Immature natural killer cell (primary cell): ENCODE measurements at regions not wholly inside any gene's neighbourhood (a gene's known extent, or its start where the extent isn't known, plus 50 kb on each side); places are given as distances from the start of the nearest gene placed in this dataset.
"Not testable (repeated sequence)": the region's sequence is repeated elsewhere in the genome, so short reads cannot be mapped to it uniquely, and the experiment has no call there.

Experiments used
- DNase-seq, 3 donors: peaks; one replicate each; pipeline ENCODE4 v3.0.0; 2022; ENCODE audit warnings: mixed read lengths in 1 of 3
- H3K27ac Mint-ChIP-seq, 6 donors: one replicate each; pipeline ENCODE4 v1.8.0; 2020; ENCODE audit warnings: mixed read lengths in 6 of 6, mild to moderate bottlenecking in 5 of 6, inconsistent platforms in 4 of 6, moderate library complexity in 3 of 6
- H3K27me3 Mint-ChIP-seq, 3 donors: one replicate each; pipeline ENCODE4 v1.8.0; 2020 to 2021; ENCODE audit warnings: low read depth in 3 of 3, mild to moderate bottlenecking in 3 of 3, mixed read lengths in 3 of 3, moderate library complexity in 3 of 3, inconsistent platforms in 1 of 3
- H3K36me3 Mint-ChIP-seq, 3 donors: one replicate each; pipeline ENCODE4 v1.8.0; 2020; ENCODE audit warnings: mixed read lengths in 3 of 3, inconsistent platforms in 2 of 3, mild to moderate bottlenecking in 2 of 3
- H3K4me1 Mint-ChIP-seq, 2 donors: one replicate each; pipeline ENCODE4 v1.8.0; 2020; ENCODE audit warnings: inconsistent platforms in 2 of 2, mild to moderate bottlenecking in 2 of 2, mixed read lengths in 2 of 2, moderate library complexity in 1 of 2
- H3K4me3 Mint-ChIP-seq, 5 donors: one replicate each; pipeline ENCODE4 v1.8.0; 2020; ENCODE audit warnings: mild to moderate bottlenecking in 5 of 5, mixed read lengths in 5 of 5, inconsistent platforms in 3 of 5, moderate library complexity in 3 of 5
- H3K9me3 Mint-ChIP-seq, 6 donors: one replicate each; pipeline ENCODE4 v1.8.0; 2020; ENCODE audit warnings: mild to moderate bottlenecking in 6 of 6, mixed read lengths in 6 of 6, inconsistent platforms in 4 of 6, moderate library complexity in 3 of 6

DNA sequence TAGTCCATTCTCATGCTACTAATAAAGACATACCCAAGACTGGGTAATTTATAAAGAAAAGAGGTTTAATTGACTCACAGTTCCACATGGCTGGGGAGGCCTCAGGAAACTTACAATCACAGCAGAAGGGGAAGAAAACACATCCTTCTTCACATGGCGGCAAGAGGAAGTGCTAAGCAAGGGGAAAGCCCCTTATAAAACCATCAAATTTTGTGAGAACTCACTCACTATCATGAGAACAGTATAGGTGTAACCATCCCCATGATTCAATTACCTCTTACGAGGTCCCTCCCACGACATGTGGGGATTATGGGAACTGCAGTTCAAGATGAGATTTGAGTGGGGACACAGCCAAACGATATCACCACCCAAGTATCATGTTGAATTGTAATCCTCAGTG is 52.7 kb upstream of the FOXO6 start:
- Mint-ChIP-seq H3K4me3 (peak overlapping the region in 1 of 5 donors; percentile 61), H3K4me1 (peaks cover 67 to 76% of the 10 kb centered on the region in 2 donors), H3K9me3 (peaks cover 3 to 24% (median 7%) of the 10 kb centered on the region in 6 donors), H3K27ac (peak overlapping the region; percentile 66 to 86 (median 76)), H3K36me3 (peaks cover 17 to 23% (median 22%) of the 10 kb centered on the region in 3 donors)
- H3K27me3 Mint-ChIP-seq = not testable (repeated sequence)
- DNase-seq = peak; percentile 13 to 24 (median 21)

- peaks cover 0 to 6% (median 4%) of the 10 kb centered on the region in 3 donors for H3K27me3 Mint-ChIP-seq
- H3K9me3 Mint-ChIP-seq = peaks cover 6 to 40% (median 16%) of the 10 kb centered on the region in 6 donors
- H3K4me1 Mint-ChIP-seq = peaks cover 66 to 81% of the 10 kb centered on the region in 2 donors
- DNase-seq = peak; percentile 69 to 78 (median 70)
- peak overlapping the region; percentile 83 to 92 (median 87) for H3K4me3 Mint-ChIP-seq
- peak overlapping the region; percentile 81 to 95 (median 92) for H3K27ac Mint-ChIP-seq
- H3K36me3 Mint-ChIP-seq = peaks cover 37 to 44% (median 37%) of the 10 kb centered on the region in 3 donors
Observed at GRCh38 chr1:41305576-41306363, 55.5 kb upstream of the FOXO6 start.

- peaks cover 3 to 8% (median 4%) of the 10 kb centered on the region in 3 donors for H3K36me3 Mint-ChIP-seq
- no peak overlapping the region for H3K4me3 Mint-ChIP-seq
- no peak overlapping the region for H3K27ac Mint-ChIP-seq
- no peak for DNase-seq
- H3K9me3 Mint-ChIP-seq = no peaks in the 10 kb centered on the region
- H3K27me3 Mint-ChIP-seq = peaks cover 0 to 2% (median 2%) of the 10 kb centered on the region in 3 donors
- no peaks in the 10 kb centered on the region for H3K4me1 Mint-ChIP-seq
Observed at GRCh38 chr1:41296506-41296905, 54.4 kb upstream of the SCMH1 start.

DNA sequence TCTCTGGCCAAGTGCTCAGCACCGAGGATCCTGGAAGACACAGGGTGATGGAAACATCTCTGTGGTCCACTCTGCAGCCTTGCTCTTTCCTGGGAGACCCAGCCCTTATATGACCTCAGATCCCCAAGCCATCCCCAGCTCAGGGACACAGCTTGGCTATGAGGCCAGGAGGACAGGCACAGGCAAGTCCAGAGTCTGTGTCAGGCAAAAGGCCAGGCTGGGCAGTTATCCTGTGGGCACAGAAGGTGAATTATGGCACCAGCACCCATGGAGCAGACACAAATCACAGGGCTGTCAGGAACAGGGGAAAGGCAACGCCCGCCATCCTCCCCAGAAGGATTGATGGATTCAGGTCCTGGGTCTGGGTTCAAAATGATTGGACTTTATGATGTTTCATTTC is 52.1 kb upstream of the SCMH1 start:
- no peaks in the 10 kb centered on the region for H3K9me3 Mint-ChIP-seq

DNA sequence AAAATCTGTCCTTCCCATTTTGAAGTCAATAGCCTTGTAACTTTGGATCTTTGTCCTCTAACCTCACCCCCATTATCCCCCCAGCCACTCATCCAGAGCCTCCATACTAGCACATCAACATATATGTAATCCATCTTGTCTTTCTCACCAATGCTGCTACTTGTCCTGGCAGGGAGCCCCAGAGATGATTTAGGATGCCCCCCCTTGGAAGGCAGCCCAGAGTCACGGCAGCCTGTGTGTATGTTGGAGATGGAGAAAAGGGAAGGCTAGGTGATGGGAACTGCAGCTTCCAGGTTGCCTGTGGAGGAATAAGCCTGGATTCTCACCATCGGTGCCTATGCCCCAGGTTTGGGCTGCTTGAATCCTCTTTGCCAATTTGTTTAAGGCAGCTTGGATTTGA is 51.7 kb upstream of the SCMH1 start:
- Mint-ChIP-seq H3K27me3 (peaks cover 2 to 17% (median 2%) of the 10 kb centered on the region in 3 donors), H3K4me3 (no peak overlapping the region), H3K27ac (peak overlapping the region in 1 of 6 donors; percentile 51), H3K9me3 (no peaks in the 10 kb centered on the region), H3K36me3 (peaks cover 0 to 4% (median 0%) of the 10 kb centered on the region in 3 donors), H3K4me1 (no peaks in the 10 kb centered on the region)
- DNase-seq = no peak

More for the DNA sequence above, 52.1 kb upstream of the SCMH1 start:
- Mint-ChIP-seq H3K4me3 (no peak overlapping the region), H3K27ac (no peak overlapping the region), H3K27me3 (peaks cover 2 to 14% (median 2%) of the 10 kb centered on the region in 3 donors), H3K36me3 (peaks cover 0 to 4% (median 0%) of the 10 kb centered on the region in 3 donors), H3K4me1 (no peaks in the 10 kb centered on the region)
- DNase-seq = no peak
